GM23338 (cell line): ENCODE measurements at regions not wholly inside any gene's neighbourhood (a gene's known extent, or its start where the extent isn't known, plus 50 kb on each side); places are given as distances from the start of the nearest gene placed in this dataset.

Experiments
- ATAC-seq: fragments of 200-7000 bp; cut with Tn5 transposase; 3 replicates; pipeline ENCODE4 v1.9.1; 2020
- DNase-seq: peaks from one replicate; pipeline ENCODE4 v3.0.0-alpha.2; 2015; ENCODE audit warnings: low spot score
- H2AFZ ChIP-seq: fragments of 200-600 bp; sonication (generic); 2 replicates; pipeline ENCODE4 v1.8.0; 2016; ENCODE audit warnings: antibody characterized with exemption, mild to moderate bottlenecking, moderate library complexity
- H3F3A ChIP-seq: fragments of 200-600 bp; sonication (generic); replicated peaks from 2 replicates; pipeline ENCODE4 v1.8.0; 2017; ENCODE audit warnings: antibody characterized with exemption, mixed run types, low read depth
- H3K27ac ChIP-seq: fragments of 200-600 bp; sonication (generic); 2 replicates; pipeline ENCODE4 v1.6.1; 2016; ENCODE audit warnings: low read depth
- H3K27me3 ChIP-seq: fragments of 200-600 bp; sonication (generic); 2 replicates; pipeline ENCODE4 v1.8.0; 2016; ENCODE audit warnings: mild to moderate bottlenecking, mixed run types, moderate library complexity; ENCODE audit not compliant: insufficient read depth
- H3K36me3 ChIP-seq: fragments of 200-600 bp; sonication (generic); 2 replicates; pipeline ENCODE4 v1.8.0; 2016; ENCODE audit warnings: mild to moderate bottlenecking; ENCODE audit not compliant: insufficient read depth
- H3K4me1 ChIP-seq: fragments of 200-600 bp; sonication (generic); 2 replicates; pipeline ENCODE4 v1.8.0; 2016; ENCODE audit warnings: mild to moderate bottlenecking, moderate library complexity; ENCODE audit not compliant: insufficient read depth
- H3K4me2 ChIP-seq: fragments of 200-600 bp; sonication (generic); 2 replicates; pipeline ENCODE4 v1.7.1; 2017; ENCODE audit warnings: mixed run types
- H3K4me3 ChIP-seq: fragments of 200-600 bp; sonication (generic); 2 replicates; pipeline ENCODE4 v1.6.1; 2016; ENCODE audit warnings: mixed run types
- H3K79me2 ChIP-seq: fragments of 200-600 bp; sonication (generic); replicated peaks from 2 replicates; pipeline ENCODE4 v1.8.0; 2017; ENCODE audit warnings: mild to moderate bottlenecking; ENCODE audit not compliant: insufficient read depth
- H3K9me2 ChIP-seq: fragments of 200-600 bp; sonication (generic); 2 replicates; pipeline ENCODE4 v1.8.0; 2017; ENCODE audit not compliant: insufficient read depth
- H4K20me1 ChIP-seq: fragments of 200-600 bp; sonication (generic); replicated peaks from 2 replicates; pipeline ENCODE4 v1.8.0; 2017; ENCODE audit warnings: mild to moderate bottlenecking; ENCODE audit not compliant: insufficient read depth
- H3K27ac Mint-ChIP-seq: 2 replicates; pipeline ENCODE4 v1.8.0; 2020; ENCODE audit warnings: inconsistent platforms, mild to moderate bottlenecking, moderate library complexity, mixed read lengths
- H3K27me3 Mint-ChIP-seq: 3 replicates; pipeline ENCODE4 v1.8.0; 2022; ENCODE audit warnings: low read depth, mild to moderate bottlenecking, moderate library complexity, mixed read lengths, inconsistent platforms; ENCODE audit not compliant: insufficient read depth, poor library complexity
- H3K36me3 Mint-ChIP-seq: 3 replicates; pipeline ENCODE4 v1.8.0; 2021; ENCODE audit warnings: low read depth, mild to moderate bottlenecking, inconsistent platforms, moderate library complexity, mixed read lengths
- H3K4me1 Mint-ChIP-seq: 3 replicates; pipeline ENCODE4 v1.8.0; 2020; ENCODE audit warnings: mild to moderate bottlenecking, inconsistent platforms, mixed read lengths
- H3K4me3 Mint-ChIP-seq: 3 replicates; pipeline ENCODE4 v1.8.0; 2021; ENCODE audit warnings: moderate library complexity, mild to moderate bottlenecking, inconsistent platforms, mixed read lengths
- H3K9me3 Mint-ChIP-seq: 3 replicates; pipeline ENCODE4 v1.8.0; 2020; ENCODE audit warnings: moderate library complexity, mild to moderate bottlenecking, inconsistent platforms, mixed read lengths
- CREB1 ChIP-seq: fragments of 250-450 bp; sonication (Bioruptor Pico); IDR thresholded peaks from 2 replicates; pipeline ENCODE4 v1.5.0; 2020; ENCODE audit warnings: low read depth, mild to moderate bottlenecking, moderate library complexity
- EZH2 ChIP-seq: fragments of 200-600 bp; sonication (generic); IDR thresholded peaks from one replicate; pipeline ENCODE4 v1.8.0; 2017; ENCODE audit warnings: antibody characterized with exemption, mild to moderate bottlenecking, low read depth; ENCODE audit not compliant: unreplicated experiment
- EZH2phosphoT487 ChIP-seq: fragments of 200-600 bp; sonication (generic); IDR thresholded peaks from one replicate; pipeline ENCODE4 v1.8.1; 2018; ENCODE audit warnings: antibody characterized with exemption; ENCODE audit not compliant: unreplicated experiment
- JUNB ChIP-seq: IDR thresholded peaks from one replicate; pipeline ENCODE4 v1.6.1; 2016; ENCODE audit warnings: antibody characterized with exemption; ENCODE audit not compliant: unreplicated experiment
- NANOG ChIP-seq: IDR thresholded peaks from 2 replicates; pipeline ENCODE4 v1.6.1; 2016; ENCODE audit warnings: antibody characterized with exemption, borderline replicate concordance
- POLR2AphosphoS5 ChIP-seq: IDR thresholded peaks from 2 replicates; pipeline ENCODE4 v1.6.1; 2016; ENCODE audit warnings: antibody characterized with exemption, low read depth
- STAT1 ChIP-seq: IDR thresholded peaks from one replicate; pipeline ENCODE4 v1.6.1; 2016; ENCODE audit warnings: antibody characterized with exemption; ENCODE audit not compliant: unreplicated experiment
- ZNF114 ChIP-seq: fragments of 250-450 bp; sonication (Bioruptor Pico); IDR thresholded peaks from 2 replicates; pipeline ENCODE4 v1.5.0; 2020; ENCODE audit warnings: mild to moderate bottlenecking, moderate library complexity
- ZNF331 ChIP-seq: fragments of 250-450 bp; sonication (Bioruptor Pico); IDR thresholded peaks from 2 replicates; pipeline ENCODE4 v1.5.0; 2020; ENCODE audit warnings: low read depth, mild to moderate bottlenecking, moderate library complexity
- TF ChIP-seq, protein P1 (sequence below): fragments of 250-450 bp; sonication (Bioruptor Pico); IDR thresholded peaks from 2 replicates; pipeline ENCODE4 v1.5.0; 2020; ENCODE audit warnings: mild to moderate bottlenecking, moderate library complexity
- TF ChIP-seq, protein P2 (sequence below): IDR thresholded peaks from 2 replicates; pipeline ENCODE4 v1.6.1; 2016; ENCODE audit warnings: antibody characterized with exemption
- TF ChIP-seq, protein P3 (sequence below), 2 experiments: fragments of 200-600 bp in 1 of 2; sonication (generic) in 1 of 2; conservative IDR thresholded peaks; 2 replicates each; pipeline versions ENCODE4 v1.5.1 to v1.6.1; 2016 to 2017; ENCODE audit warnings: antibody characterized with exemption in 2 of 2, low read depth in 2 of 2, mild to moderate bottlenecking in 2 of 2, moderate library complexity in 1 of 2
- TF ChIP-seq, protein P4 (sequence below): IDR thresholded peaks from one replicate; pipeline ENCODE4 v1.6.1; 2018; ENCODE audit warnings: antibody characterized with exemption; ENCODE audit not compliant: unreplicated experiment

DNA sequence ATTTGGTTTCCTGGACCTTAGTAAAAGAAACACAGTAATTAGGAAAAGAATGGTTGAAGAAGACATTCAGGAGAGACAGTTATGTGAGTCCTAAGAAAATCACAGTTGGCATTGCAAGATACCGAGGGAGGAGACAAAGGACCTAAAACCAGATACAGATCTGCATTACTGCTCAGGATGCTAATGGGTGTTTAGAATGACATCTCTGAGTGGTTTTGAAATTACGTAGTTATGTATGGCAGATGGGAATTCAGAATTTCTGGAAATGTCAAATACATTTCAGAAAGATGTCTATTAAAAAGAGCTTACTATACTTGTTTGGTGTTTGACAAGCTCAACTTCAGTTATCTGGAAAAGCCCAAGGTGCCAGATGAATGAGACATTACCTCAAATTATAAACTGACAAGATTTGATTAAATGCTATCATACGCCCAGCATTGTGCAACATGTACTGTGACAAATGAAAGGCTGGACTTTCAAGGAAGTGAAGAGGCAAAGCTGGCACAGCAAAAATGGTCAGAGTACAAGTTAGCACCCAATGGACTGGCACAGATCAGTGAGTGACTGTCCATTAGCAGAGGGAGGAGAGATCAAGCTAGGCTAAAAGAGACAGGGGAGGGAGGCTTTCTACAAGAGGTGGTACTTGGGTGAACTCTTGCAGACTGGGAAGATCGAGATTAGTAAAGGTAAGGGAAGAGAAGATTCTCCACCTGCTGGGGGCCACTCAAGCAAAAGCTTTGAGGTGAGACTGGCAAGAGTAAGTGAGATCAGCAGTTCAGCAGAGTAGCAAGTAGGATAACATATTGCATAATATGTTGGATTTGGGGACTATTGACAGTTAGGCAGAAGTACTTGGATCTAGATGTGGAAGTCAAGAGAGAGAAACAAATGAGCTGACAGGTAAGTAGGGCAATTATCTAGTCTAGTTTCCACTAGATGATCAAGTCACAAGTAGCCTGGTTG lies 168.9 kb downstream of the CYRIA start:
- Mint-ChIP-seq H3K4me1 (no peaks in the 10 kb centered on the region), H3K27me3 (no peaks in the 10 kb centered on the region), H3K4me3 (no peak overlapping the region), H3K9me3 (no peaks in the 10 kb centered on the region), H3K27ac (no peak overlapping the region), H3K36me3 (no peaks in the 10 kb centered on the region; the same call in 2 of the 3 replicates)
- Histone ChIP-seq H3K36me3 (no peaks in the 10 kb centered on the region), H3K27me3 (no peaks in the 10 kb centered on the region), H4K20me1 (no peaks in the 10 kb centered on the region; the same call in 1 of the 2 replicates), H2AFZ (no peak overlapping the region), H3F3A (no peaks in the 10 kb centered on the region), H3K27ac (no peak overlapping the region), H3K4me3 (no peak overlapping the region), H3K9me2 (no peaks in the 10 kb centered on the region; the same call in 1 of the 2 replicates), H3K4me1 (no peaks in the 10 kb centered on the region), H3K4me2 (no peak overlapping the region), H3K79me2 (no peaks in the 10 kb centered on the region)
- ATAC-seq = no peak
- DNase-seq = no peak
- no peak for TF ChIP-seq CREB1 (CRISPR knock-in tag)
- no peak for TF ChIP-seq ZNF114 (CRISPR knock-in tag)
- TF ChIP-seq, protein P1, sequence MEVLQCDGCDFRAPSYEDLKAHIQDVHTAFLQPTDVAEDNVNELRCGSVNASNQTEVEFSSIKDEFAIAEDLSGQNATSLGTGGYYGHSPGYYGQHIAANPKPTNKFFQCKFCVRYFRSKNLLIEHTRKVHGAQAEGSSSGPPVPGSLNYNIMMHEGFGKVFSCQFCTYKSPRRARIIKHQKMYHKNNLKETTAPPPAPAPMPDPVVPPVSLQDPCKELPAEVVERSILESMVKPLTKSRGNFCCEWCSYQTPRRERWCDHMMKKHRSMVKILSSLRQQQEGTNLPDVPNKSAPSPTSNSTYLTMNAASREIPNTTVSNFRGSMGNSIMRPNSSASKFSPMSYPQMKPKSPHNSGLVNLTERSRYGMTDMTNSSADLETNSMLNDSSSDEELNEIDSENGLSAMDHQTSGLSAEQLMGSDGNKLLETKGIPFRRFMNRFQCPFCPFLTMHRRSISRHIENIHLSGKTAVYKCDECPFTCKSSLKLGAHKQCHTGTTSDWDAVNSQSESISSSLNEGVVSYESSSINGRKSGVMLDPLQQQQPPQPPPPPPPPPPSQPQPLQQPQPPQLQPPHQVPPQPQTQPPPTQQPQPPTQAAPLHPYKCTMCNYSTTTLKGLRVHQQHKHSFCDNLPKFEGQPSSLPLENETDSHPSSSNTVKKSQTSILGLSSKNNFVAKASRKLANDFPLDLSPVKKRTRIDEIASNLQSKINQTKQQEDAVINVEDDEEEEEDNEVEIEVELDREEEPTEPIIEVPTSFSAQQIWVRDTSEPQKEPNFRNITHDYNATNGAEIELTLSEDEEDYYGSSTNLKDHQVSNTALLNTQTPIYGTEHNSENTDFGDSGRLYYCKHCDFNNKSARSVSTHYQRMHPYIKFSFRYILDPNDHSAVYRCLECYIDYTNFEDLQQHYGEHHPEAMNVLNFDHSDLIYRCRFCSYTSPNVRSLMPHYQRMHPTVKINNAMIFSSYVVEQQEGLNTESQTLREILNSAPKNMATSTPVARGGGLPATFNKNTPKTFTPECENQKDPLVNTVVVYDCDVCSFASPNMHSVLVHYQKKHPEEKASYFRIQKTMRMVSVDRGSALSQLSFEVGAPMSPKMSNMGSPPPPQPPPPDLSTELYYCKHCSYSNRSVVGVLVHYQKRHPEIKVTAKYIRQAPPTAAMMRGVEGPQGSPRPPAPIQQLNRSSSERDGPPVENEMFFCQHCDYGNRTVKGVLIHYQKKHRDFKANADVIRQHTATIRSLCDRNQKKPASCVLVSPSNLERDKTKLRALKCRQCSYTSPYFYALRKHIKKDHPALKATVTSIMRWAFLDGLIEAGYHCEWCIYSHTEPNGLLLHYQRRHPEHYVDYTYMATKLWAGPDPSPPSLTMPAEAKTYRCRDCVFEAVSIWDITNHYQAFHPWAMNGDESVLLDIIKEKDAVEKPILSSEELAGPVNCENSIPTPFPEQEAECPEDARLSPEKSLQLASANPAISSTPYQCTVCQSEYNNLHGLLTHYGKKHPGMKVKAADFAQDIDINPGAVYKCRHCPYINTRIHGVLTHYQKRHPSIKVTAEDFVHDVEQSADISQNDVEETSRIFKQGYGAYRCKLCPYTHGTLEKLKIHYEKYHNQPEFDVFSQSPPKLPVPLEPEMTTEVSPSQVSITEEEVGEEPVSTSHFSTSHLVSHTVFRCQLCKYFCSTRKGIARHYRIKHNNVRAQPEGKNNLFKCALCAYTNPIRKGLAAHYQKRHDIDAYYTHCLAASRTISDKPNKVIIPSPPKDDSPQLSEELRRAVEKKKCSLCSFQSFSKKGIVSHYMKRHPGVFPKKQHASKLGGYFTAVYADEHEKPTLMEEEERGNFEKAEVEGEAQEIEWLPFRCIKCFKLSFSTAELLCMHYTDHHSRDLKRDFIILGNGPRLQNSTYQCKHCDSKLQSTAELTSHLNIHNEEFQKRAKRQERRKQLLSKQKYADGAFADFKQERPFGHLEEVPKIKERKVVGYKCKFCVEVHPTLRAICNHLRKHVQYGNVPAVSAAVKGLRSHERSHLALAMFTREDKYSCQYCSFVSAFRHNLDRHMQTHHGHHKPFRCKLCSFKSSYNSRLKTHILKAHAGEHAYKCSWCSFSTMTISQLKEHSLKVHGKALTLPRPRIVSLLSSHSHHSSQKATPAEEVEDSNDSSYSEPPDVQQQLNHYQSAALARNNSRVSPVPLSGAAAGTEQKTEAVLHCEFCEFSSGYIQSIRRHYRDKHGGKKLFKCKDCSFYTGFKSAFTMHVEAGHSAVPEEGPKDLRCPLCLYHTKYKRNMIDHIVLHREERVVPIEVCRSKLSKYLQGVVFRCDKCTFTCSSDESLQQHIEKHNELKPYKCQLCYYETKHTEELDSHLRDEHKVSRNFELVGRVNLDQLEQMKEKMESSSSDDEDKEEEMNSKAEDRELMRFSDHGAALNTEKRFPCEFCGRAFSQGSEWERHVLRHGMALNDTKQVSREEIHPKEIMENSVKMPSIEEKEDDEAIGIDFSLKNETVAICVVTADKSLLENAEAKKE (CRISPR knock-in tag) = no peak
- TF ChIP-seq JUNB = no peak
- TF ChIP-seq, protein P2, sequence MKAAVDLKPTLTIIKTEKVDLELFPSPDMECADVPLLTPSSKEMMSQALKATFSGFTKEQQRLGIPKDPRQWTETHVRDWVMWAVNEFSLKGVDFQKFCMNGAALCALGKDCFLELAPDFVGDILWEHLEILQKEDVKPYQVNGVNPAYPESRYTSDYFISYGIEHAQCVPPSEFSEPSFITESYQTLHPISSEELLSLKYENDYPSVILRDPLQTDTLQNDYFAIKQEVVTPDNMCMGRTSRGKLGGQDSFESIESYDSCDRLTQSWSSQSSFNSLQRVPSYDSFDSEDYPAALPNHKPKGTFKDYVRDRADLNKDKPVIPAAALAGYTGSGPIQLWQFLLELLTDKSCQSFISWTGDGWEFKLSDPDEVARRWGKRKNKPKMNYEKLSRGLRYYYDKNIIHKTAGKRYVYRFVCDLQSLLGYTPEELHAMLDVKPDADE = no peak
- TF ChIP-seq STAT1 = no peak
- TF ChIP-seq NANOG = no peak
- TF ChIP-seq, protein P3, sequence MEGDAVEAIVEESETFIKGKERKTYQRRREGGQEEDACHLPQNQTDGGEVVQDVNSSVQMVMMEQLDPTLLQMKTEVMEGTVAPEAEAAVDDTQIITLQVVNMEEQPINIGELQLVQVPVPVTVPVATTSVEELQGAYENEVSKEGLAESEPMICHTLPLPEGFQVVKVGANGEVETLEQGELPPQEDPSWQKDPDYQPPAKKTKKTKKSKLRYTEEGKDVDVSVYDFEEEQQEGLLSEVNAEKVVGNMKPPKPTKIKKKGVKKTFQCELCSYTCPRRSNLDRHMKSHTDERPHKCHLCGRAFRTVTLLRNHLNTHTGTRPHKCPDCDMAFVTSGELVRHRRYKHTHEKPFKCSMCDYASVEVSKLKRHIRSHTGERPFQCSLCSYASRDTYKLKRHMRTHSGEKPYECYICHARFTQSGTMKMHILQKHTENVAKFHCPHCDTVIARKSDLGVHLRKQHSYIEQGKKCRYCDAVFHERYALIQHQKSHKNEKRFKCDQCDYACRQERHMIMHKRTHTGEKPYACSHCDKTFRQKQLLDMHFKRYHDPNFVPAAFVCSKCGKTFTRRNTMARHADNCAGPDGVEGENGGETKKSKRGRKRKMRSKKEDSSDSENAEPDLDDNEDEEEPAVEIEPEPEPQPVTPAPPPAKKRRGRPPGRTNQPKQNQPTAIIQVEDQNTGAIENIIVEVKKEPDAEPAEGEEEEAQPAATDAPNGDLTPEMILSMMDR (conservative IDR thresholded peaks at IDR 0.05; ENCODE audit: low read depth in 2 of 2) = no peak
- TF ChIP-seq ZNF331 (CRISPR knock-in tag) = no peak
- TF ChIP-seq, protein P4, sequence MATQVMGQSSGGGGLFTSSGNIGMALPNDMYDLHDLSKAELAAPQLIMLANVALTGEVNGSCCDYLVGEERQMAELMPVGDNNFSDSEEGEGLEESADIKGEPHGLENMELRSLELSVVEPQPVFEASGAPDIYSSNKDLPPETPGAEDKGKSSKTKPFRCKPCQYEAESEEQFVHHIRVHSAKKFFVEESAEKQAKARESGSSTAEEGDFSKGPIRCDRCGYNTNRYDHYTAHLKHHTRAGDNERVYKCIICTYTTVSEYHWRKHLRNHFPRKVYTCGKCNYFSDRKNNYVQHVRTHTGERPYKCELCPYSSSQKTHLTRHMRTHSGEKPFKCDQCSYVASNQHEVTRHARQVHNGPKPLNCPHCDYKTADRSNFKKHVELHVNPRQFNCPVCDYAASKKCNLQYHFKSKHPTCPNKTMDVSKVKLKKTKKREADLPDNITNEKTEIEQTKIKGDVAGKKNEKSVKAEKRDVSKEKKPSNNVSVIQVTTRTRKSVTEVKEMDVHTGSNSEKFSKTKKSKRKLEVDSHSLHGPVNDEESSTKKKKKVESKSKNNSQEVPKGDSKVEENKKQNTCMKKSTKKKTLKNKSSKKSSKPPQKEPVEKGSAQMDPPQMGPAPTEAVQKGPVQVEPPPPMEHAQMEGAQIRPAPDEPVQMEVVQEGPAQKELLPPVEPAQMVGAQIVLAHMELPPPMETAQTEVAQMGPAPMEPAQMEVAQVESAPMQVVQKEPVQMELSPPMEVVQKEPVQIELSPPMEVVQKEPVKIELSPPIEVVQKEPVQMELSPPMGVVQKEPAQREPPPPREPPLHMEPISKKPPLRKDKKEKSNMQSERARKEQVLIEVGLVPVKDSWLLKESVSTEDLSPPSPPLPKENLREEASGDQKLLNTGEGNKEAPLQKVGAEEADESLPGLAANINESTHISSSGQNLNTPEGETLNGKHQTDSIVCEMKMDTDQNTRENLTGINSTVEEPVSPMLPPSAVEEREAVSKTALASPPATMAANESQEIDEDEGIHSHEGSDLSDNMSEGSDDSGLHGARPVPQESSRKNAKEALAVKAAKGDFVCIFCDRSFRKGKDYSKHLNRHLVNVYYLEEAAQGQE = no peak
- TF ChIP-seq EZH2 = no peak
- TF ChIP-seq EZH2phosphoT487 = no peak
- TF ChIP-seq POLR2AphosphoS5 = no peak
